NK-92 treated with Interleukin-12 subunit alpha and Interleukin-12 subunit beta, amount 100 ng/mL, for 24 hours (cell line): ENCODE measurements at regions not wholly inside any gene's neighbourhood (a gene's known extent, or its start where the extent isn't known, plus 50 kb on each side); places are given as distances from the start of the nearest gene placed in this dataset.
"Not testable (repeated sequence)": the region's sequence is repeated elsewhere in the genome, so short reads cannot be mapped to it uniquely, and the experiment has no call there.

Experiments
- DNase-seq: peaks from one replicate; lab custom pipeline; 2025; lab: John Stamatoyannopoulos, UW

DNA sequence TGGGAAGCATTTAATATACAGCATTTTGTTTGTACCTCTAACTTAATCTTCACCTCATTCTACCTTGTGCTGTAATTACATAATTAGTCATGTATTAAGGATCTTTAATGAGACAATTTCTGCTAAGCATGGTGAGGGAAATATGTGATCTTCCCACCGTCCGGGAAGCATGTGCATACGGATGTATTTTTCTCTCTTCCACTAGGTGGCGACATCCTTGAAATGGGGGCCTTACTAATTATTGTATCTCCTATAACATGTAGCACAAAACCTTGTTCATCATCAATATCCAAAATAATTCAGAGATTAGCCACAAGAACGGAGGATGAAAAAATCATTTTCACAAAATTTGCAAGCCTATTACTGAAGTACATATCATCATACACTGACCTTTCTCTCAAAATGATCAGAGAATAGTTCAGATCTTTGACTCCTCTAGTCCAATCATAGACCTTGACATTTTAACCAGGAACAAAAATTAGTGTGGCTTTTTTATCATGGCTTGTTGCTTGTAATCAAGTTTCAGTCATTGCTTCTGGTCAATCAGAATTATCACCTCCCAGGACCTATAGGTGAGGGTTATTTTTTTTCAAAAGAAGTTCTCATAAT, 148.9 kb upstream of the GBE1 start:
- DNase-seq = no peak

DNA sequence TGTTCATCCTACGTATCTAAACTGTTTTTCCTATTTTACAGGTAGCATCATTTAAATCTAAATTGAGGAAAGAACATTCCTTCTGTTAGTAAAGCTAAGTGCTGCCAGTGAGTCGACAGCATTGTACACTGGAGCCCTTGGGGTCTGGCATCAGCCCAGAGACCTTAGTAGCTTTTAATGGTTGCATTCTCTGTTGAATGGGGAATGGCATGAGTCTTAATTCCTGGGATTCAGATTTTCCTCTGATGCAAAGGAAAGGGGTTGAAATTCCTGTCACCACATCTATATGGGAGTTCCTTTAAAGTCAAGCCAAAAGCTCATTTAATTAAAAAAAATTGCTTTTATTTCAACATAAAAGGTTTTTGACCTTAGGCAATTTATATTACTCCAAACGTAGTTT, 148.4 kb upstream of the GBE1 start:
- no peak for DNase-seq

DNA sequence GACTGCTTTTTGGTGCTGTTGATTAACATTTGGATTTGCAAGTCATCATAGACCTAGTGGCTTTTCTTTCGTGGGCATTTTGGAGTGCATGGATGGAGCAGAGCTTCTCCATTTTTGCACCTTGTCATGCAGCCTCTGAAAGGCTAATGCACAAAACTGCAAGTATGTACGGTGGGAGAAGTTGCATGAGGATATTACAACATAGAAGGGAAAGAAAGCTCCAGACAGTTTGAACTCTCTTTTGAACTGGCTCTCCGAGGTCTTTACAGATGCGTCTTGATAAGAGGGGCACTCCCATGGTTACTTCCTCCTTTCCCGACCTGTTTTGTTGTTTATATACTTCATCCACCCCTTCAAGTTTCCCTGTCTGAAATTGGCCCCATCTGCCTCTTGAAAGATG, 147.1 kb upstream of the GBE1 start:
- DNase-seq = no peak

DNA sequence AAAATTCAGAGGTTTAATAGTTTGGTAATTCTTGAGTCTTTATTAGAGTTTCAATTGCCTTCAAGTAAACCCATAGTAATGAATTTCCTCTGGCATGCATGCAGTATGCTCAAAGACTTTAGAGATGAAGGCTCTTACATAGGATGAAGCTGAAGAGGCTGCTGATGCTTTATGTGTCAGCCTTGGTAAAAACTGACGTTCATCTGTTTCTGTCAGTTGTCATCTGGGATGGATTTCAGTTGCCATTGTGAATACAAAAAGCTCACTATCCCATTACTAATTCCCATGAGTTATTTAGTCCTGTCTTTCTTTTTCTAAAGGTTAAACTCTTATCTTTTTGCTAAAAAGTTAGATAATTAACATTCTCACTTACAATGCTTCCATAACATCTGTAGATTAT, 136.9 kb upstream of the GBE1 start:
- no peak for DNase-seq

DNA sequence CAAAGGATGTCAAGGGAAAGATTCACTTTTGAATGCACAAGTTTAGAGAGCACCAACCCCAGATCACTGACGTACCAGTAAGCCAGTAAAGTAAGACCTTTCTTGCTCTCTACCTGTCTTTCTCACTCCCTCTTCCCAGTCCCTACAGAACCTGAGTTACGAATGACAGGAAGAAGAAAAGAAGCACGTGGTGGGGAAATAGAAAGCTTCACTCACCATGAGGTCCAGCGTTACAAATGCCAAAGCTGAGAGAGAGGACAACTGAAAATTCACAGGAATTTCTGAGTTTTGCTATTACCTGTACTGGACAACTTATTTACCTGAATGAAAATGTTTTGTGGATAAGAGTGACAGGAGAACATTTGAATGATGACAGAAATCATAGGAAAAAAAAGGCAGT, 133.2 kb upstream of the GBE1 start:
- DNase-seq = no peak

DNA sequence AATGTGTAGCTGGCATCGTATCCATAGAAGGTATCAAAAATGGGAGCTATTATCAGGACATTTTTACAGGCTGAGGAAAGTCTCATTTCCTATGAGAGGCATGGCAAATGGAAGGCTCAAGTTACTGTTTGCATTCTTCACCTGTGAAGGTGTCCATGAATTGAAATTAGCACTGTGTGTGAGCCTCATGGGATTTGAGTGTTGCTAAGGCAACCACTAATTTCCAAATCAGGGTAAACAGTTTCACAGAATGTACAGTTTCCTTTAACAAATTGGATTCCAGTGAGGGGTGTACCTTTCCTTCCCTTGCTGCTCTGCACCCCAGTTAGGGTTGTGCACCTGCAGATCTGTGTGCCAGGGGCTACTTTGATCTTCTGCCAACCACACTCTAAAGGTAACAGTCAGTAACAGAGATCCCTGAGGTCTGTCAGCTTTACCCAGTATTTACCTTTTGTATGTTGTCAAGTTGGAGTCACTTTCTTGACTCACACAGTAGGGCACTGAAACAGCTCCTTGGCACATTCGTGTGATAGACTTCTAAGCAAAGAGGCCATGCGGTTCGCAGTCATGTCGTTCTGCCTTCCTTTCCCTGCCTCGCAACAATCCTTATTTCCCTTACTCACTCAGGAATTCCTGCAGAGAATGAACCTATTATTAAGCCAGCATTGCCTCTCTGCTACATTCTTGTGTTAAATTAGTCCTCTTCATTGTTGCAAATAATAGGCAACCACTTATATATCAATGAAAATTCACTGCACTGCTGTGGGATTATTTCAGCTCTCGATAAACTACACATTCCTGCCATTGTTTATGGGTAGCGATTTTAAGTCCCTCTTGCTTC, 129.8 kb upstream of the GBE1 start:
- no peak for DNase-seq

DNA sequence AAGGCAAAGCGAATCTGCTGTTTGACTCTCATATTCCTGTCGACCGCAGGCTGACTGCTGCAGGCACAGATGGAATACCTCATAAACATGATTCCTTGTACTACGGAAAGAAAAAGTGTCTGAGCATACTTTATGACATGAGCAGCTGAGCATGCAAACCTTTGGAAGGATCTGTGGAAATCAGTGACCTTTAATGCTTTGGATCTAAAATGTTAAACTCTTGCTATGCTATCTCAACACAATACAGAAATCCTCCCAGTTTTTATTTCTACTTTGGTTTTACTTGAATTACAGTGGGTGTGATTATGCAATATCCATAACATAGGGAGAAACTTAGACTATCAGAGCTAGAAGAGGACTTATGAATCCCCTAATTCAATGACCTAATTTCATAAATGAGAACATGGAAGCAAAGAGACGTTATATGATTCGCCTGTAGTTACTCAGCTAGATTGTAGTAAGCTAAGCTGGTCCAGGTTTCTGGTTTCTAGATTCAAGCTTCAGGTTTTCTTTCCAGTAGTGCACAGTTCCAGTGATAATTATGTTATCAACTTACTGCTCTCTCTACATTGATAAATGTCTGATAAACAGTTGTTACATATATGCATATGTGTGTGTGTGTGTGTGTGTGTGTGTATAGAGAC, 127.6 kb upstream of the GBE1 start:
- no peak for DNase-seq

DNA sequence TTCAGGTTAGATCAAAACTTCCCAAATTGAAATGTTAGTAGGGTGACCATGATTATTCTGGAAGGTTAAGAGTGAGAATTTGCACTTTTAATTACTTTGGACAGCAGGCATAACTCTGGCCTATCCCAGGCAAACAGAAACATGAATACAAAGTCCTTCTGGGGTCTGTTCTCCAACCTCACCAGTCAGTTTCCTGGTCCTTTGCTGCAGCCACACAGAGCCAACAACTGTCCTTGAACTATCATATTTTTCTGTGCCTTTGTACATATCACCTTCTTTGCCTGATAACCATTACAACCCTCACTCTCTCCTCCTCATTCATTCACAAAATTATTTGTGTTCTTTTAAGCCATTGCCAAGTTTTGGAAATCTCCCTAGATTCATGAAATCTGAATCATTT, 126.0 kb upstream of the GBE1 start:
- no peak for DNase-seq

DNA sequence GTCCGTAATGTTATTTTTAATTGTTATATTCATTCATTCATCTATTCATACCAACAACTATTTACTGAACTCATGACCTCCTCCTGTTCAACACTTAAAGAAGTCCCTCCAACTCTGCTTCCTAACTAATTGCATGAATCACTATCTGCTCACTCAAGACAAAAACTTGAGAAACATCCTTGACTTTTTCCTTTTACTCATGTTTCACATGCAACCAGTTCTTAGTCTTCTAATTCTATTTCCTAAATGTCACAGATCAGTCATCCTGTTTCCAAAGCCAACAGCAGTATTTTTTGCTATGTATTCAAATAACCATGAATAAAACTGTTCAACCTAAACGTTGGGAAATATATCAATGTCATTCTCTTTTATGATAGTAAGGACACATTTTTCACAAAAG, 124.6 kb upstream of the GBE1 start:
- DNase-seq = no peak

DNA sequence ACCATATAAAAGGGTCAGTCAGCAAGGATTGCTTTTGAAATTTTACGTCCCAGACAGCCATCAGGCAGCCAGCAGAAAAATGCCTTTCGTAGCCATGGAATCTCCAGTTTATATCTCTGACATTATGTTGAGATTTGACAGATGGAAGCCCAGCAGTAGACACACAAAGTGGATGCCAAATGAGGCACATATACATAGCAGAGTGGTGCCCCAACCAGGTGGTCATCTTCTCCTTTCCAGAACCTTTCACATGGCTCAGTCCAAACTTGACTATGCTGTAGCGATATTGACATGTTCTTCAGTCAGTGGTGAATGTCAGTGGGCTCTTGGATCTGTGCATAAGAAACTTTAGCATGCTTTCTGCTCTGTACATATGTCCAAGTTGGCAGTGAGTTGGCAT, 123.3 kb upstream of the GBE1 start:
- DNase-seq = no peak

DNA sequence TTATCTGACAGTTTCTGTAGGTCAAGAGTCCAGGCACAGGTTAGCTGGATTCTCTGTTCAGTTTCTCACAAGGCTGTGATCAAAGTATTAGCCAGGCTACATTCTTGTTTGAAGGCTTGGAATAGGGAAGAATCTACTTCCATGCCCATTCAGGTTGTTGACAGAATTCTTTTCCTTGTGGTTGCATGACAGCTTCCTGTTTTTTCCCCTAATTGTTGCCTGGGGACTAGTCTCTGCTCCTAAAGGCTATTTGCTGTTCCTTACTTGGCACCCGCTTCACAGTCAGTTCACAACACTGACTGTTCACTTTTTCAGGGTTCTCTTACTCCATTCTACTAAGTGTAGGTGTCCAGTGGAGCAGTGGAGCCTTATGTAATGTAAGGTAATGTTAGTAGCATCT, 115.4 kb upstream of the GBE1 start:
- DNase-seq = no peak

DNA sequence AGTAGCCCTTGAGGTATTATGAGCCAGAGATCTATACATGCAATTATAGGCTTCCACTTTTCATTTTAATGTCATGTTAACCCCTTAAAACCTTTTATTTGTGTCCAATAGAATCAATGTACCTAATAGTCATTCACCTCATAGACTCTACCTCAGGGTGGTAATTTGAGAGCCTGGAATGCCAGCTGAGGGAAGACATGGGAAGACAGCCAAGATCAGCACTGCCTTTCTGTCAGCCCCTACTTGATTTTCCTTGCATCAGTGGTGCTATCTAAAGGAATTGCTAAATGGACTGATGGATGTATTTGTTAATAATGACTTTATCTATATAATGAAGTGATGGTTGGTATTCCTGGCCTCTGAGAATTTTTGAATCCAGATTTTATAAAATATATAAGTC, 113.3 kb upstream of the GBE1 start:
- no peak for DNase-seq

DNA sequence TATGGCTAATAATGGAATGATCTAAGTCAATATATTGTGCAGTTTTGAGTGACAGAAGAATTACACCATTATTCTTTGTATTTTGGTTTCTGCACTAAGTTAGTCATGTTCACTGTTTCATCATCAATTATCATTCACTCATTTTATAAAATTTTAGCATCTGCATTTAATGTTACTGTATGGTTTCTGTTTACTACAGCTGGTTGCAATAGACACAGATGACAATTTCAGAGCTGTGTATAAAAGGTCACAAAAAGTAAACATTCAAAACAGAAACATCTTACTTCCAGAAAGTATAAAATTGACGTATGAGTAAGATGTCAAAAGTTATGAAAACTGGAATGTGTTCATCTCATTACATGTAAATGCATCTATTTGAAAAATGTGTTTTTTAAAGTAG, 111.1 kb upstream of the GBE1 start:
- DNase-seq = no peak

DNA sequence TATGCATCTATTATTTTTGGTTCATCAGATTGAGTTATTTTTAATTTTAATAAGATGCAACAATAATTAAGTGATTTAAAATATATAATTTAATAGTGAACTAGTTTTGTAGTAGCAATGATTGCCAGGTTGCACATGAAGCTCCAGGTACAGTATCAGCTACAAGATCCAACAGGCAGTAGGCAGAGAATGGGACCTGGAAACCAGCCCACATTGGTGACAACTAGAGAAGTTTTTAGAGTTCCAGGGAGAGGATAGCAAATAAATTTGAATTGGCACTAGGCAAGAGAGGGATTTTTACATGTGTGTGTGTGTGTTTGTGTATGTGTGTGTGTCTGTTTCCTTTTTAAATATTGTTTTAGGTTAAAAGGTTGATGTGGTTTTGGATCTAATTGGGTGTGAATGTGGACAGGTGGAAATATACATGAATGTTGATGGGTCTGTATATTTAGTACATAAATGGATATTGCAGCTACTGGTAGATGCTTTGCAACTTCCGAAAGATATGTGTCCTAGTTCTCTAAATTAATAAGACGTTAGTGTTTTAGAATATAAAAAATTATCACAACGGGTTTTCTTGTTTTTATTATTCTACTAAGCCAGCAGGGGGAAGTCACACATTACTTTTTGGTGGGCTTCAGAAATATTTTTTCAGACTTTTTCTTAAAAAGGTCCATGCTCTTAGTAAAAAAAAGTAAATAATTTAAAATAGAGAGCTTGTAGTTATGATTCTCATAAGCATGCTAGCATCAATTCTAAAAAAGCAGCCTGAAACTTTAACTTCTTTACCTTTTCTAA, 110.1 kb upstream of the GBE1 start:
- DNase-seq = no peak

DNA sequence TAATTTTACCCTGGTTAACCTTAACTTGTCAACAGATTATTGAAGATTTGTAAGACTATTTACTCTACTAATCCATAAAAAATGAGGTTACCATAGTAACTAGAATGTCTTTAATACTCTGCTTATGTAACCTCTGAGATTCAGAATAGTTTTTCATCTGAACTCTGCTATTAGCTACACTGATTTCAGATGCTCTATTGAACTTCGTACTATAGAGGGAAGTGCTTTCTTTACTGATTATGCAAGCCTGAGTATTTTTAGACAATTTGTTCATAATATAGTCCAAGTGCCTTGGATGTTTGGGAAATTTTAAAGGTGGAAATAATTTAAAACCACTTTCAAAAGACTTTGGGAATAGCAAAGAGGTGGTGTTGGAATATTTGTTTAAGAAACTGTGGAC, 107.9 kb upstream of the GBE1 start:
- no peak for DNase-seq

DNA sequence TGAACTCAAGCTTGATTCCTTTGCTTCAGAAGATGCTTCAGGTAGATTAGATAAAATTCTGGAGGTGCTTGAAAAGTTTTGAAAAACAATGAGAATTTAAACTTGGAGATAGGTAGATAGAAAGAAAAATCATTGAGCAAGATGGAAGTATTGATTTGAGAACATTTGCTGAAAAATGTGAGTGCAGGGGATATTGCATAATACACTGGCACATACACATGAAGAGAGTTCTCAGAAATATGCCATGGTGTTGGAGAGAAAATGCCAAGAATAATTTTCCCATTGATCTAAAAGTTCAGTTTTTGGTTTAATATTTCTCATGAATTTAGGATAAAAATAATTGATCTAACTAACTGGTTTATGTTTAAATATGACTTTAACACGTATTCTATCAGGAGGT, 107.2 kb upstream of the GBE1 start:
- no peak for DNase-seq

DNA sequence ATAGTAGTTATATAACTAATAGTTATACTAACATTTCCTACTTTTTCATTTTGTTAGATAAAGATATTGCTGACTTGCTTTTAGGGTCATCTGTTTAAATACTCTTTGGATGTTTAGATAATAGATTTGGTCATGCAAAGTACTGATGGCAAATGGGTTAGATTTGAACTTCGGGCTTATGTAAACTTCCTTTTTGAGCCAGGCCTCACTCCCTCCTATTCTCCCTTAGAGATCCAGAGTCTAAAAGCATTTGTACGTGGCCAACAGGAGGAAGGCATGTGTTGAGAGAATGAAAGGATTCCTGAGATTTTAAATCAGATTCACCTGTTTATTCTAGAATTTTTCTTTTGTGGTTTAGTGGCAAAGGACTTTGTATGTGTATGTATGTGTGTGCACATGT, 106.4 kb upstream of the GBE1 start:
- DNase-seq = no peak

DNA sequence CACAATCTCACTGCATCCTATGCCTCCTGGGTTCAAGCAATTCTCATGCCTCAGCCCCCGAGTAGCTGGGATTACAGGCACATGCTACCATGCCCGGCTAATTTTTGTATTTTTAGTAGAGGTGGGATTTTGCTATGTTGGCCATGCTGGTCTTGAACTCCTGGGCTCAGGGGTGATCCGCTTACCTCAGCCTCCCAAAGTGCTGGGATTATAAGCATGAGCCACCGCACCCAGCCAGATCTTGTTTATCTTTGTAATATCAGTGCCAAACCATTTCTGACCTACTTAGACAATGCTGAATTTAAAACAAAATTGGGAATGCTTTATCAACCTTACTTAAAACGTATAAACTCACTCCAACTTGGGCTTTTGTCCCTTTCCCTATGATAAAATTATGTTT, 103.7 kb upstream of the GBE1 start:
- DNase-seq = not testable (repeated sequence)

DNA sequence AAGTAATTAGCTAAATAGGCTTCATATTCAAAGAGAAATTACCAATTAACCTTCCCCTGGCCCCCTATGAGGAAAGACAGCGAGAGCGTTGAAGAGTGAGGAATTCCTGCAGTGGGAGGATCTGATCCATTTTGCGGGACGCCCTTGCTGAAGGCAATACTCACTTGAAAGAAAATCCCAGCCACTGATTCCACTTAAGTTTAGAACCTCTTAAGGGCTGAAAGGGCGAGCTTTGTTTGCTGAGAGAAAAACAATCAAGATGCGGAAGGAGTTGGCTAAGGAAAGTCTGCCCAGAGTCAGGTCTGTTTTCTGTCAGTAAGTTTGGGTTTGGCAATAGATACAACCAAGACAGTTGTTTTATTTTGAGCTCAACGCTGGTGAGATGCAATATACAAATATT, 102.8 kb upstream of the GBE1 start:
- DNase-seq = no peak

DNA sequence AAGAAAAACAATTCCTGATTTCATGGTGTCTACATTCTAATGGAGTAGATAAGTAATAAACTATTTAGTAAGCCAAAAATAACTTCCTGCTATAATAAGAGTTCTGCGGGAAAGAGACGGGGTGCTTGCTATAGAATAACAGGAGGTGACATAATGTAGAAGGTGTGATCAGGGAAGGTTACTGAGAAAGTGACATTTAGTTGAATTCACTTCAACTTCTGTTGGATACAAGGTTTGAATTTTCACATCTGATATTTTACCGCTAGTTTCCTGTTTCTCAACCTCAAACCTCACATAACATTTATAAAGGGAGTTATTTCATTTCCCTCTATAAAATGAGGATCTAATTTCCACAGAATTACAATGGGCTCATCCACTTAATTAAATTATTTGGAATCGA, 102.3 kb upstream of the GBE1 start:
- no peak for DNase-seq

DNA sequence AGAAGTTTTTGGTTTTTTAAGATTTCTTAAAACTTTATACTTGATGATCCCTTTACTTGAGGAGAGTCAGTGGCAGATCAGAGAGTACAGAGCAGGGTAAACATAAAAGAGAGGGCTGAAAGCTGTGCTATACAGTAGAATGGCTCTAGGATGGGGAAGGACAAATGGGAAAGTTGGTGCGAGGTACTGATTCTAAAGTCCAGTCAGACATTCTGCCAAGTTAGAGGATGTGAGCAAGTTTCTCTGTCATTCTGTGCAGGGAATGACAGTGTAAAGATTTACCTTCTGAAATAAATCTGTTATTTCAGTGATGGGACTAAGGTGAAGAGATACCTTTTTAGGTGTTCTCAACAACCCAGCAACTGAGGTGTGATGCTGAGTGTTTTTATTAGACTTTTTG, 100.1 kb upstream of the GBE1 start:
- DNase-seq = no peak

DNA sequence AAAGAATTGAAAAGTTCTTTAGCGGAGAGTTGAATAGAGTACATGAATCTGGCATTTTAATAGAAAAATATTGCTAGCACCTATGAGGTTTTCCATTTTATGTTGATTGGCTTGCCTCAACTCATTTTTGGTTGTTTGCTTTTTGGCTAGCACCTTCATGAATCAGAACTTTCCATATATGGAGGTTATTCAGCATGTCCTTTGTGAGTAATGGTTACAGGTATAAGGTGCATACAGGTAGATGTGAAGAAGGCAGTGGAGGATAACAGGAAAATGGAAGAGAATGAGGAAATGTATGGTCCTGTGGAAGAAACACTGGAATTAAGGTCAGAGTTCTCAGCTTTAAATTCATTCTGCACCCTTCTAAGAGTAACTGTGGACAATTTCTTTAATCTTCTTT, 98.1 kb upstream of the GBE1 start:
- DNase-seq = no peak

DNA sequence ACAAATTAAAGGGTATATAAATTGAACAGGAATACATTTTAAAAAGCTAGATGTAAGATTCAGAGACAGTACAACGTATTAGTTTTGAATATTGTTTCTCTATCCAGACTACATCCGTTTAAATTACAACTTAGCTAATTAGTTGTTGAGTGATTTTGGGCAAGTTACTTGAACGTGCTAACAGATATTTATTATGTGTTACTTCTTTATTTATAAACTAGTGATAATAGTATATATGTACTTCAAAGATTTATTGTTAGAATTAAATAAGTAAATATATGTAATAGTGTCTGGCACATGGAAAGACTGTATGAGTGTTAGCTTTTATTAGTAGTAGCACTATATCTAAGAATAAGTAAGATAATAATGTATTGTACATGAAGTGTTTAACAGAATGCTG, 92.0 kb upstream of the GBE1 start:
- DNase-seq = no peak
